ENCODE measurements at regions not wholly inside any gene's neighbourhood (a gene's known extent, or its start where the extent isn't known, plus 50 kb on each side); places are given as distances from the start of the nearest gene placed in this dataset.

DNA sequence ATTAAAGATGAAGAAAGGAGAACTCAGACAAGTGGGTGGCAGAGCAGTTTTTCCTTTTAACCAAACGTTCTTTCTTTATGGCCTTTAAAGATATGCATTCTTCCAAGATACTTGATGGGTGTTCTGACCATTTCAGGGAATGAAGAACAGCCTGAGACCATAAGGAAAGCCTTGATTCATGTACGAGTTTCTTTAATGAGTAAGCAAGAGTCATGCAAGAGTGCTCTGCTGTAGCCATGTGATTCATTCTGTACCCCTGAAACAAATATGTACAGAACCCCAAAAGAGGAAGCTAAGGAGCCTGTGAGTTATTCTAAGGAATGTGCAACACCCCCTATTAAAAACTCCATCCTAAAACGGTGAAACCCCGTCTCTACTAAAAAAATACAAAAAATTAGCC is 372.8 kb downstream of the MTX2 start:
- FAIRE-seq (no peak), DNase-seq (ENCODE audit: low spot score) (no peak)

DNA sequence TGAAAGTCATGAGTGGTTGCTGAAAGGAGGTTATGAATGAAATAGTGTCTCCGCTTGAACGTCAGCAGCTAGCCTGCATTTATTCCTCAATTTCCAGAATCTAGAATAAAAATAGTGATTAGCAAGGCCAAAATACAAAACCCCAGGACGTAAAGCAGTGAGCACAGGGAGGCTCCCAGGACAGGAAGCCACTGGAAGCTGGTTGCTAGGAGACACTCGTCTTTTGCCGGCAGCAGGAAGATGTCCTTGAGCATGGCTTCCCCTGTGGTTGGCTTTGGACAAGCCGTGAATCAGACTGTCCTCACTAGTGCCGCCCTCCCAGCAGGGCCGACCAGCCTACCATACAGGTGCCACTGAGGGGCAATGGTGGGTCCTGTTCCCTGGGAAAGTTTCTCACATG is 374.4 kb downstream of the MTX2 start:
- FAIRE-seq (no peak), DNase-seq (ENCODE audit: low spot score) (peak; percentile 52)

DNA sequence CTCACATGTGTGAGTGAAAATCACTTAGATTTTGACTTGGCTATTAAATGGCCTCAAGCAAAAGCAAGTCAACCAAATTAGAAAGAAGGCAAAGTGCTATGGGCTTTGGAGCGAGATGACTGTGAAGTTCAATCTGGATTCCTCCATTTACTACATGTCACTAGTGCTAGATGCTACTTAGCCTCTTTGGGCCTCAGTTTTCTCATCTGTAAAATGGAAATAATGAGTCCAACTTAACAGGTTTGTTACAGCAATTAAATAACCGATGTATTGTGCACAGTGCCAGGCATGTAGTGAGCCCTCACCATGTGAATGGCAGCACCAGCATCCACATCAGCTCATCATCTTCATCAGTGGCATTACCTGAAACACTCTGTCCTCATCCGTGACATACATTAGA is 376.3 kb downstream of the MTX2 start:
- DNase-seq (ENCODE audit: low spot score) (no peak), FAIRE-seq (no peak)

DNA sequence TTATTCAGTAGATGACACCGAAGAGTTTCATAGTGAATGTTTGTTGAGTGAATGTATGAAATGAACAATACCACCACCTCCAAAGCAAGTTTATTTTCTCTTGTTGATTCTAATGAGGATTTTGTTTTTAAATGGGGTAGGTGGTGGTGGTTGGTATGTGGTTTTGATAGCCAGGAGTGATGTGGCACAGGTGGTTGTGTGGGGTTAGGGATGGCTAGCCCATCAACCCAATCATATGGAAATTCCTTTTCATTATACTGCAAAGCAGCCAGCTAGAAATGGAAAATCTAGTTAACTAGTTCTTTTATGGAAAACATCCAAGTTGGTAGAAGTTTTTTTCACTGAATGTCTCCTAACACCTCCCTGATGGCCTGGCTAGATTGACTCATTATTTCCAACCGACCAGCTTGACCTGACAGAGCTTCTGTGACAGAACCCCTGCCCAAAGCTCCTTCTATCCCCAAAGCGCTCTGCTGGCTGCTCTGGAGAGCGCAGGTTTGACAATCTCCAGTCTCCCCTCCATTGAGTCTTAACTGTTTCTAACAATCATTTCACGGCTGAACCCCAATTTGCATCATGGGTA is 376.9 kb downstream of the MTX2 start:
- FAIRE-seq, result no peak
- no peak for DNase-seq (ENCODE audit: low spot score)

DNA sequence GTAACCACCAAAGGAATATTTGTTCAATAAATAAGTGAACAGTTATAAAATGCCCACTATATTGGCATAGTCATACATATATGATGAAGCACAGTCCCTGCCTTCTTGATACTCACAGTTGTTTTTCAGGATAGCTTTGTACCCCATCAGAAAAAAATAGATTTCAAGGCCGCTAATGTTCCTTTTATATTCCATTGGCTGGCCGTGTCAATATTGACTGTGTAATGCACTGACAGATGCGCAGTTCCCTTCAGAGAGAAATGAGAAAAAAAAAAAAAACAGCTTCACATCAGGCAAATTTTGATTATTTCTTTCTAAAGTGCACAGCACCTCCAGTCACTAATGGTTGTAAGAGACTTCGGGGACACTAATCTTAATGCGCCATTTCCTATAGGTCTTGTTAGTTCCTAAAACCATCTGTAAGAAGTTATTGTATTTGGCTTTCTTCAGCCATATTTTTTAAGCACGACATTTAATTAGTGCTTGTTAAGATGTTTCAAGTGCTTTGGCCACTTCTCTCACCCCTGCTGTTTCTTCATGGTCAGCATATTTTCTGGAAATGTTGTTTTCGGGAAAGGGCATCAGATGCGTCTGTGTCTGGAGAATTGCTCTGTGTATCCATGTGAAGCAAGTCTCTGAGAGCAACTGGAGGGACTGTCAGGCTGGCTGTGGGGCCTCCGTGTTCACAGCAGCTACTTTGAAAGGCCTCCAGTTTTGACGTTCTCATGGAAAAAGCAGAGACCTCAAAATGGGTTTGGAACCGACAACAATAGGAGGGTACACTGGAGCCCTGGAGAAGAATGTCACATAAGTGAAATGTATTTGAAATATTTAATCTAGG is 378.3 kb downstream of the MTX2 start:
- no peak for DNase-seq (ENCODE audit: low spot score)
- no peak for FAIRE-seq

DNA sequence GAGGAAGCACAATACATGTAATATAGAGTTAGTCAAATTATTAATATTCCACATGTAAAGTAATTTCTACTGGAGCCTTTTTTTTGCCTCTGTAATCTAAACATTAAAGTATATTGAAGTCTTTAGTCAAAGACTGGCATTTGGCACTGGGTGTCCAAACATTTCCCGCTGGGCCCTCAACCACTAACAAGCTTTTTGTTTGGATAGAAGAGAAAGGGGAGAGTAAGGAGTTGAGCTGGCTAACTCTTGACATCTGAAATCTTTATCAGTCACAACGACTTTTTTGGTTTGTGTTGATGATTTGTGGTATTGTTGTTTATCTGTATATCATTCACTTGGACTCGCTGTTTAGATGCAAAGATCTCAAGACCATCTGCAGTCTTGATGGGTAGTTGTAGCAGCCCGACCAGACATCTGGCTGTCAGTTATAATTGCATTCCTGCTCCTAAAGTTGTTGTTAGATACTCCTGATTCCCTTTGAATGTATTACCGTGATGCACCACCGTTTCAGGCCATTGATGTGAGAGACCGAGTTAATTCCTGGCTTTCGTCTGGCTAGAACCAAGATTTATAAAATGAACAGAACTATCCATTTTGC is 379.6 kb downstream of the MTX2 start:
- no peak for DNase-seq (ENCODE audit: low spot score)
- FAIRE-seq, result no peak

DNA sequence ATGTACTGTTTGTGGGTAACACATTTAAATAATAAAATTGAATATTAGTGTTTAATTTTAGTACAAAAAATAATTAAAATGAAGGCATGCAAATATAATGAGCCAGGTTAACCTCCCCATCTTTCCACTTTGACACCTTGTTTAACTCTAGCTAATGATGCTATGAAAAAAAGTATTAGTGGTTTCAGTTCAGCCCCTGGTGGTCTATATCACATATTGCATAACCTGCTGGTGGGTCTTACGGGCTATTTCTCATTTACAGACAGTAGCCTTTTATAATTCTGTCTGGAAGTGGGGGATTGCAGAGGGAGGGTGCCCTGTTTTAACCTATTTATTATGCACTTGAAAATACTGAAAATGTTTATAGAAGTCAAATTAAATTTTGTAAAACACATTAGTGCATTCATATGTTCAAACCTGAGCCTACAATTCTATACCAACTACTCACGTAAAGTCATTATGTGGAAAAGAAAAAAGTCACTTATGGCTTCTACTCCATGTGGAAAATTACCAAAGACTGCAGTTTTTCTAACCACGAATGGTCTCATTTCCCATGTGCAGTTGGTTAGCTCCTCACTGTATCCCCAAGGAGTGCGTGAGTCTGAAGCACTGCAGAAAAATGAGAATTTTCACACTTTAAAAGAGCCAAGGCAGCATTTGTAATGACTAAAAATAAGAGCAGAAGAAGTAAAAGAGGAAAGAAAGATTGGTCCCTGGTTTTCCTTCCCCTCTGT is 381.0 kb downstream of the MTX2 start:
- FAIRE-seq (no peak), DNase-seq (ENCODE audit: low spot score) (no peak)

DNA sequence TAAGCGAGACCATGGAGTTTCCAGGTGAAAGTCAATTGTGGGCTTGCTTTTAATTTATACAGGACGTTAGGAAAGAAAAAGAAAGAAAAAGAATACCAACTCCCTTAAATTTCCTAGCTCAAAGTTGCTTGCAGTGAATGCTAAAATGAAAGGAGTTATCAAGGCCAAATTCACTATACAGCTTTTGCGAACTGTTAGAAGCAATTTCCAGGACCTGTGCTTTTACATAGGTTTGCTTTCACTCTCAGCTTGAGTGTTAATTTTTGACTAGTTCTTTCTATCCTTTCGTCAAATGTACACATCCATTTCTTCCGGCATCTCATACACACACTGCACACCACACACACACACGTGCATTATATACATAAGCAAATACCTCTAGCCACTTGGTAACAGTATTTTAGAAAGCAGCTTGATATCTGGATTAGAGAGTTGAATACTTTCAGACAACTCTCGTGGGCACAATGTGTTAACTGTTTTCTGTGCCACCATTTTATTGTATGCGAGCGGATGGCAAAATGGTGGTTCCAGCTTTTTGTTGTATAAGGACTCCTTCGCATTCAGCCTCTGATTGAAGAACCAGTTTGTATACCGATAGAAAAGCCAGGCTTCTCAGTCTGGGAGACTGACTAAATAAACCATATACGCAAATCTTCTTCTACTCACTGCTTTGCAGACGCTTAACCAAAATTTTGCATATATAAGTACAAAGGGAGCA is 381.8 kb downstream of the MTX2 start:
- FAIRE-seq (no peak), DNase-seq (ENCODE audit: low spot score) (no peak)

DNA sequence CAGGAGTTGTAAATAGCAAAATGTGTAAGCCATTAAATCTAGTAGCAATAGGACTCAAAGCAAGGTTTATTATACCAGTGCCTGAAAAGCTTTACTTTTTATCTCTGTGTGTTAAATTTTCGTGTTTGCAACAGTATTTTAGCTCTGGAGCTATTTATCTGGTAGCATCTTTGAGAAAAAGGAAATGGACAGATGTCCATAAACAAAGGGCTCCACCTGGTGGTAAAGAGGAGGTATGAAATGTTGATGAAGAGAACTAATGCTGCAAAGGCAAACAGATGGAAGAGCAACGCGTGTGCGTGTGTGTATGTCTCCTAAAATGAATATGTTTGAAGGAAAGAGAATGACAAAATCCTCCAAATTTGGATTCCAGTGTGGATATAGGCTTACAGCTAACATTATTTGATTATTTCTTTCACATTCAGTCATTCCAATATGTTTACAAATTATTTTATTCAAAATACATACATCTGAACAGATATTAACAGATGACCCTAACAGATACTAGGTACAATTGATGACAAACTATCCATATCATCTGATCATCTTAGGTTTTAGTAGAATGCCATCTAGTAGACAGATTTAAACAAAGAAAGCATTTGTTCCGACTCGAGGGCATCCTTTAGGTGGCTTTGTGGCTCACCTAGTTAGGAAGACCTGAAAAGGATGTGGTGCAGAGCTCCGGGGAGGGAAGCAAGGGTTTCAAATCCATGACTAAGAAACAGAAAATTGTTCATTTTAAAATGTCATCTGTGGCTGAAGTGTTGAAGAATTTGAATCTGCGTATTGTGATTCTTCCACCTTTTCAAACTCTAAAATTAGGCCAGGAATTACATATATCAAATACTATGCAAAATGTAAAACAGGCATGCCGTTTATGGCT is 383.3 kb downstream of the MTX2 start:
- no peak for FAIRE-seq
- peak; percentile 43 for DNase-seq (ENCODE audit: low spot score)

DNA sequence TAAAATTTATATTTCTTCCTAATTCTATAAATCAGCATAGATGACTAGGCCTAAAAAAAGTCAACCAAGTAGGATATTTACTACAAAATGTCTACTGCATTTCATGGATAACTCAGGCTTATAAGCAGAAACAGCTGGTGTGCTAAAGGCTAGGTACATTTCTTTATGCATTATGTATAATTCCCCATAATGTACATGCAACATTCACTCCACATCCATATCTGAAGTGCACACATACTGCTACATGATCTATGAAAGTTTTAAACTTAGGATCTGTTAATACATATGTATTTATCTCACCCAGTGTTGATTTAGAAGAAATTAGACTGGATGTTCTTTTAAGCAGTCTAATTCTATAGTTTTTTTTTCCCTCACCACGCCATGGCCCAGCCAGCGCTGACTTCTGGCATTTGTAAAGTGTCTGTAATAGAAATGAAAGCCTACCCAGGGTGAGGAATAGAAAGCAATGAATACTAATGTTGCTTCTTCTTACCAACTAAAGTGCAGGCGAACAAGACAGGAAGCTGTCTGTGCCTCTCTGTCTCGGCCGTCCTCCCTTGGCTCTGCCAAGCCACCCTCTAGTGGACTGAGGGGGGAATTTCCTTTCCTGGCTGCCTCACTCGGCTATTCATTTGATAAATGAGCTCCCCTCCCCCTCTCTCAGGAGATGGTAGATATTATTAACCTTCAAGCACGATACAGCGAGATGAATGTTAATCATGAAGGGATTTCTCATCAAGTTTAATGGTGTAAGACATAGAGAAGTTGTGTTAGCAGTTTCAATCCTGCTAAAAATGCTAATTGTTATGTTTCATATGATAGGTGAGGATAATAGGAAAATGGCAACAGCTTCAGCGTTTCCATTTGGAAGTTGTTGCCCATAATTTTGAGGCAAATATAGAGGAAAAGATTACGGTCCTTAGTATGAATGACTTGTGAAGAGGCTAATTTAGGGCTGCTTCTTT is 384.5 kb downstream of the MTX2 start:
- DNase-seq (ENCODE audit: low spot score) (peak; percentile 75), FAIRE-seq (peak; percentile 46)

DNA sequence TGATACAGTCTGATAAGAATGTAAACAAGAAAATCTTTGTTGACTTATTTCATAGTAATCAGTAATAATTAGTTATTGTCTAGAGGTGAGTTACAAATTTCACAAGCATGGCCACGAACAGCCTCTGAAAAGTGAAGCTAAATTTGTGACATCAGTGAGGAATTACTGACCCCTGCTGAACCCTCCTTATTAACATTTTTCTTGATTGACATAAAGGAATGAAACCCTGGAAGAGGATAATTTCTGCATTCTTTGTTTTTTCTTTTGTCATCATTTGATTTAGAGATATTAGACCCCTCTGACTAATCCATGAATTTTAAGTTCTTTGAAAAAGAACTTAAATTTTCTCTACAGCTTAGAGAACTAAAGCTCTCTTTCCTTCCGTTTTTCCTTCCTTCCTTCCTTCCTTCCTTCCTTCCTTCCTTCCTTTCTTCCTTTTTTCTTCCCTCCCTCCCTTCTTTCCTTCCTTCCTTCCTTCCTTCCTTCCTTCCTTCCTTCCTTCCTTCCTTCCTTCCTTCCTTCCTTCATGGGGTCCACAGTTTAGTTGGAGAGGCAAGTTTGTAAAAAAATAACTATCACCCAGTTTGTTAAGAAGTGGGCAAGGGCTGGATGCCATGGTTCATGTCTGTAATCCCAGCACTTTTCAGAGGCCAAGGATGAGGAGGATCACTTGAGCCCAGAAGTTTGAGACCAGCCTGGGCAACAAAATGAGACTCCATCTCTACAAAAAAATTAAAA is 387.0 kb downstream of the MTX2 start:
- DNase-seq (ENCODE audit: low spot score) (no peak), FAIRE-seq (no peak)

DNA sequence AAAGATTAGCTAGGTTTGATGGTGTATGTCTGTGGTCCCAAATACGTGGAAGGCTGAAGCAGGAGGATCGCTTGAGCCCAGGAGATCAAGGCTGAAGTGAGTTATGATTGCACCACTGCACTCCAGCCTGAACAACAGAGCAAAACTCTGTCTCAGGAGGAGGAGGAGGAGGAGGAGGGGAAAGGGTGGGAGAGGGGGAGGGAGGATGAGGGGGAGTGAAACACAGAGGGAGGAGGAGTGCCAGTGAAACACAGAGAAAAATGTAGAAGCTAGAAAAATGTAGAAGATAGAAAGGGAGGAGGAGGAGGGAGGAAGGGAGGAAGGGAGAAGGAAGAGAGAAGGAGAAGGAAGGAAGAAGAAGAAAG is 387.5 kb downstream of the MTX2 start:
- FAIRE-seq, result no peak
- no peak for DNase-seq (ENCODE audit: low spot score)

DNA sequence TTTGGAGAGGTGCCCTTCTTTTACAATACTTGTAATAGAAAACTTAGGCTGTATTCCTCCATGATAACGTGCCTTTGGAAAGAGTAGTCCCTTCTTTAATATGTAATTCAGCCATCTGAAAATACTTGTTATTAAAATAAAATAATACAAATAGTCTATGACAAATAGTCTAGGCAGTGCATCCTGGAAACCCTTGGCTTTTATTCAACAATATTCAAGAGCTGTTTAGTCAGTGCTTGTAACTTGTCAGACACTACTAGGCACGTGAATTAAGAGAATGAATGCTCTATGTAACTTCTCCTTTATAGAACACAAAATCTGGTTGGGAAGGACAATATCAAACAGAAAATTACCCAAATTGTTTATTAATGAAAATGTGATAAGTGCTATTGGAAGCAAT is 388.2 kb downstream of the MTX2 start:
- DNase-seq (ENCODE audit: low spot score), result no peak
- FAIRE-seq, result no peak

DNA sequence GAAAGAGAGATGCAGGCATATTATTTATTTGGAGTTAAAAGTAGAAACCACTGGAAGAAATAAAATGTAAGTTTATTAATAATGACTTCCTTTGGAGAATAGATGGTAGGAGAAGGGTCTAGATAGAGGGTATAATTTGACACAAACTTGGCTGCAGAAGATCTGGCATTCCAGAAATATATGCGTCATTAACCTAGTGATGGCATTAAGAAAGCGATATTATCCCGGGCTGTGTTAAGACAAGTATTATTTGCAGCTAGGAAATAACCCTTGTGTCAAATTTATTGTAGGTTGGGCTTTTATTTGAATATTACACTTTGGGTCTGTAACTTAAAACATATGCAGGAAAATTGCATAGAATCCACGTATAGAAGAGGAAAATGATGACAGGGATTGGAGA is 389.5 kb downstream of the MTX2 start:
- DNase-seq (ENCODE audit: low spot score), result no peak
- FAIRE-seq, result no peak

DNA sequence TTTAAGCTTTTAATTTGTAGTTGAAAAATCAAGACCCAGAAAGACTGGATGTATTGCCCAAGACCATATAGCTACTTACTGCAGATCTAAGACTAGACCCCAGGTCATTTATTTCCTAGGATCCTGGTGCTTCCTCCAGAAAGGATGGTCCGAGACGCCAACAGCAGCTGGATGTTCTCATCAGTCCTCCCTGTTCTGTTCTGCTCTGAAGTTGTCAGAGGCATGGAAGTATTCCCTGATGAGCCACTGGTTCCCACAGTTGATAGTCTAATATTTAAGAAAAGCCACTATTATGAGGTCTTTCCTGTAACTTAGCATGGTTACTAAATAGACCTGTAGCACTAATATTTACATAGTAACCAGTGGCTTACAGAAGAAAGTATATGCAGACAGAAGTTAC is 393.5 kb downstream of the MTX2 start:
- DNase-seq (ENCODE audit: low spot score) (no peak), FAIRE-seq (no peak)

DNA sequence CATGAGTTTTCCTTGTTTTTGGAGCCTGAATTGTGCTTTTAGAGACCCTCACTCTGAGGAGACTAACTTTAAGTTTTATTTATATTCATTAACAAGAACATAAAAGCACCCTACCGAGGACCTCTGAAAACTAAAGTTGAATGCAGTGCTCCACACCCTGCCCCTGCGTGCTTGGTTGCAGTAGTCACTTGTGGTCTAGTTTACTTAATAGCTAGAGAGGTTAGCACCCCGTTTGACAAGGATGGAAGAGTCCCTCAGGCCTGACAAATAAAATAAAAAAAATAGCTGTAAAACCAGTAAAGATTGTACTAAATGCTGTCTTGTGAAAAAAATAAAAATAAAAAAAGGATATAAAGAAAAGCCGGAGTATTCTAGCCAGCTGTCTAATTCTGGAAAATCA is 395.2 kb downstream of the MTX2 start:
- FAIRE-seq, result no peak

DNA sequence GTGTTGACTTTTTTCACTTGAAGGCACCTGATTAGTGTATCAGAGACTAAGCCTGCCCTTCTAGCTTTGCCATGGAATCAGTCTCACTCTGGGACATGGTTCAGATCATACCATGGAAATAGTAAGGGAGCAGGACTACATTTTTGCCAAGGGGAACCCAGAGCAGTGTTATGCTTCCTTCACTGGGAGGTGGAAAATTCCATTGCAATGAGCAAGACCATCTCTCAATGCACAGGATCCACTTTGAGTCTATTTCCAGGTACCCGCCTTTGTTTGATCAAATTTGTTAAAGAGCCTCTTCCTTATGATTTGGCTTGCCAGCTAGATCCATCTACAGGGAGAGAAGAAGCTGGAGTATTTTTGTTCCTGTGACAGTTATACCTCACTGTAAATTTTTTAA is 395.8 kb downstream of the MTX2 start:
- DNase-seq (ENCODE audit: low spot score) (no peak), FAIRE-seq (no peak)

More for the DNA sequence above, 395.2 kb downstream of the MTX2 start:
- DNase-seq (ENCODE audit: low spot score), result no peak

DNA sequence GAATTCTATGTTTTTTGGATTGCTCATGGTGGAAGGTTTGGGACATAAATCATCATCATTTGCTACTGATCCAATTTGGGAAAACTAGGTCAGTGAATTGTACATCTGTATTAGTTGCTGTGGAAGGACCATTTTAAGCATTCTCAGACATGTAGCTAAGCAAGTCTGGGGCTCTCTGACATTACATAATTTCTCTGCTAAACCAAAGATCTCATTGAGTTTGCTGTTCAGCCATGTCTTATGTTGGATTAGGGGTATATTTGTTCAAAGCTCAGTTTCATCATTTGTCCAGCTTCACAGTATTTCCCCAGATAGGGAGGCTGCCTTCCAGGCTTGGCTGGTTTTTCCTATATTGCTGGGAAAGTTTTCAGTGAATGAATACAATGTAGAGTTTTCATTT is 399.7 kb downstream of the MTX2 start:
- FAIRE-seq (no peak), DNase-seq (ENCODE audit: low spot score) (no peak)

All from urothelium cell line (cell line).